GM12878 (cell line): ENCODE measurements at regions not wholly inside any gene's neighbourhood (a gene's known extent, or its start where the extent isn't known, plus 50 kb on each side); places are given as distances from the start of the nearest gene placed in this dataset.

ENCODE experiments used
- CHD1 ChIP-seq: IDR thresholded peaks from 2 replicates; pipeline ENCODE4 v1.6.1; 2012; ENCODE audit warnings: low read depth, low read length, improper control_type of control experiment
- RELB ChIP-seq: fragments of 450-650 bp; IDR thresholded peaks from 2 replicates; pipeline ENCODE4 v1.6.1; 2017; ENCODE audit warnings: low read depth, mild to moderate bottlenecking, moderate library complexity

- TF ChIP-seq RELB (no peak), CHD1 (no peak)
These were observed 383.7 kb downstream of the SOCS6 start for GRCh38 chr18:70672581-70672980.
